A549 (cell line): ENCODE measurements at regions not wholly inside any gene's neighbourhood (a gene's known extent, or its start where the extent isn't known, plus 50 kb on each side); places are given as distances from the start of the nearest gene placed in this dataset.

ENCODE experiments used
- ATAC-seq, 2 experiments: fragments of 200-7000 bp in 1 of 2; fragments of >200 bp in 1 of 2; cut with Nextera tagmentation in 1 of 2; cut with Tn5 transposase in 1 of 2; 3 replicates each; pipeline versions ENCODE4 v1.8.0 to v1.9.1; 2018 to 2020; ENCODE audit warnings: mild to moderate bottlenecking in 1 of 2, moderate library complexity in 1 of 2
- CTCF ChIA-PET: fragments of 300-600 bp; sonication (Branson Sonifier 250); formaldehyde crosslinking; extraction: SDS; loops from one replicate; lab custom pipeline; 2021; ENCODE audit warnings: antibody characterized with exemption, inconsistent platforms; lab: Yijun Ruan, JAX
- POLR2A ChIA-PET: fragments of 350-600 bp; formaldehyde crosslinking; extraction: SDS; loops from one replicate; lab custom pipeline; 2021; ENCODE audit warnings: antibody characterized with exemption, inconsistent platforms; lab: Yijun Ruan, JAX
- DNase-seq, 2 experiments: peaks; one replicate each; pipeline versions ENCODE4 v3.0.0 to v3.0.0-alpha.2; 2011 to 2016; ENCODE audit warnings: low read depth in 1 of 2, low spot score in 1 of 2
- FAIRE-seq: peaks from 2 replicates; lab custom pipeline; 2011; peaks lifted over from hg19 to GRCh38; lab: Jason Lieb, UNC
- H3K27ac ChIP-seq, 2 experiments: fragments of >200 bp; sonication (Bioruptor Twin); formaldehyde crosslinking; 3 replicates each; pipeline ENCODE4 v1.5.1; 2016 to 2017
- H3K4me1 ChIP-seq: fragments of >200 bp; sonication (Bioruptor Twin); formaldehyde crosslinking; 3 replicates; pipeline ENCODE4 v1.6.1; 2016
- H3K4me2 ChIP-seq: fragments of >200 bp; sonication (Bioruptor Twin); formaldehyde crosslinking; 3 replicates; pipeline ENCODE4 v1.6.1; 2016
- H3K4me3 ChIP-seq: fragments of >200 bp; sonication (Bioruptor Twin); formaldehyde crosslinking; 3 replicates; pipeline ENCODE4 v1.5.1; 2016
- H3K9me3 ChIP-seq: fragments of >200 bp; sonication (Bioruptor Twin); formaldehyde crosslinking; 3 replicates; pipeline ENCODE4 v1.6.1; 2016
- BHLHE40 ChIP-seq: IDR thresholded peaks from 2 replicates; pipeline ENCODE4 v1.6.1; 2012; ENCODE audit warnings: low read depth, low read length, inconsistent platforms
- CEBPB ChIP-seq, 2 experiments: fragments of >200 bp in 1 of 2; sonication (Bioruptor Twin) in 1 of 2; formaldehyde crosslinking in 1 of 2; IDR thresholded peaks; 2 replicates each; pipeline ENCODE4 v1.6.1; 2012 to 2016
- EHF ChIP-seq: fragments of 250-450 bp; sonication (Bioruptor Pico); IDR thresholded peaks from 2 replicates; pipeline ENCODE4 v1.5.0; 2020; ENCODE audit warnings: mild to moderate bottlenecking
- ESRRA ChIP-seq: fragments of 150-350 bp; IDR thresholded peaks from 2 replicates; pipeline ENCODE4 v1.6.1; 2014; ENCODE audit warnings: mild to moderate bottlenecking, low read length, borderline replicate concordance
- FOSL2 ChIP-seq, 2 experiments: fragments of 450-650 bp in 1 of 2; fragments of >200 bp in 1 of 2; sonication (Bioruptor Twin) in 1 of 2; formaldehyde crosslinking; IDR thresholded peaks; 2 replicates each; pipeline versions ENCODE4 v1.5.0 to v1.6.1; 2016 to 2020; ENCODE audit warnings: mild to moderate bottlenecking in 1 of 2, moderate library complexity in 1 of 2
- GATA3 ChIP-seq: IDR thresholded peaks from 2 replicates; pipeline ENCODE4 v1.6.1; 2012; ENCODE audit warnings: borderline replicate concordance
- HDAC2 ChIP-seq: fragments of 200-600 bp; sonication (generic); IDR thresholded peaks from 2 replicates; pipeline ENCODE4 v1.6.1; 2016
- HEYL ChIP-seq: fragments of 250-450 bp; sonication (Bioruptor Pico); IDR thresholded peaks from 2 replicates; pipeline ENCODE4 v1.8.0; 2021; ENCODE audit warnings: mild to moderate bottlenecking, moderate library complexity
- HOXB5 ChIP-seq: fragments of 250-450 bp; sonication (Bioruptor Pico); IDR thresholded peaks from 2 replicates; pipeline ENCODE4 v1.5.0; 2020; ENCODE audit warnings: mild to moderate bottlenecking, moderate library complexity
- JUNB ChIP-seq: fragments of >200 bp; sonication (Bioruptor Twin); formaldehyde crosslinking; IDR thresholded peaks from 2 replicates; pipeline ENCODE4 v1.6.1; 2016
- KDM1A ChIP-seq: fragments of 200-600 bp; sonication (generic); IDR thresholded peaks from 2 replicates; pipeline ENCODE4 v1.6.1; 2016; ENCODE audit warnings: low read depth, mild to moderate bottlenecking
- NFE2L2 ChIP-seq: fragments of 150-350 bp; conservative IDR thresholded peaks from 2 replicates; pipeline ENCODE4 v1.6.1; 2014; ENCODE audit warnings: low read length
- RAD21 ChIP-seq, 2 experiments: fragments of >200 bp in 1 of 2; sonication (Bioruptor Twin) in 1 of 2; formaldehyde crosslinking in 1 of 2; IDR thresholded peaks in 1 of 2; conservative IDR thresholded peaks in 1 of 2; 2 replicates in 1 of 2; 3 replicates in 1 of 2; pipeline ENCODE4 v1.6.1; 2012 to 2018; ENCODE audit warnings: inconsistent platforms in 1 of 2
- RNF2 ChIP-seq: fragments of 200-600 bp; sonication (generic); IDR thresholded peaks from 2 replicates; pipeline ENCODE4 v1.6.1; 2016; ENCODE audit warnings: low read depth, mild to moderate bottlenecking, antibody characterized with exemption, moderate library complexity, borderline replicate concordance
- SMC3 ChIP-seq: fragments of >200 bp; sonication (Bioruptor Twin); formaldehyde crosslinking; IDR thresholded peaks from 3 replicates; pipeline ENCODE4 v1.6.1; 2018; ENCODE audit warnings: inconsistent platforms
- SREBF2 ChIP-seq: fragments of 450-650 bp; IDR thresholded peaks from 2 replicates; pipeline ENCODE4 v1.6.1; 2014; ENCODE audit warnings: mild to moderate bottlenecking, moderate library complexity
- ZSCAN20 ChIP-seq: fragments of 250-450 bp; sonication (Bioruptor Pico); IDR thresholded peaks from 2 replicates; pipeline ENCODE4 v1.8.0; 2022; ENCODE audit warnings: mild to moderate bottlenecking, moderate library complexity
- WGBS: methylation state at CpG from one replicate; pipeline ENCODE4 v1.1.6; 2017; ENCODE audit errors: missing lambda C conversion rate; 5-methylcytosine and 5-hydroxymethylcytosine counted together
- TF ChIP-seq, protein P1 (sequence below): fragments of 450-650 bp; IDR thresholded peaks from 2 replicates; pipeline ENCODE4 v1.6.1; 2014; ENCODE audit warnings: antibody characterized with exemption
- TF ChIP-seq, protein P2 (sequence below): fragments of 250-450 bp; sonication (Bioruptor Pico); IDR thresholded peaks from 2 replicates; pipeline ENCODE4 v1.5.0; 2020; ENCODE audit warnings: low read depth, mild to moderate bottlenecking, moderate library complexity
- TF ChIP-seq, protein P3 (sequence below): fragments of >200 bp; sonication (Bioruptor Twin); formaldehyde crosslinking; IDR thresholded peaks from 3 replicates; pipeline ENCODE4 v1.6.1; 2016
- TF ChIP-seq, protein P4 (sequence below): IDR thresholded peaks from 2 replicates; pipeline ENCODE4 v1.6.1; 2012
- TF ChIP-seq, protein P5 (sequence below): IDR thresholded peaks from 2 replicates; pipeline ENCODE4 v1.6.1; 2012; ENCODE audit warnings: low read depth, borderline replicate concordance

DNA sequence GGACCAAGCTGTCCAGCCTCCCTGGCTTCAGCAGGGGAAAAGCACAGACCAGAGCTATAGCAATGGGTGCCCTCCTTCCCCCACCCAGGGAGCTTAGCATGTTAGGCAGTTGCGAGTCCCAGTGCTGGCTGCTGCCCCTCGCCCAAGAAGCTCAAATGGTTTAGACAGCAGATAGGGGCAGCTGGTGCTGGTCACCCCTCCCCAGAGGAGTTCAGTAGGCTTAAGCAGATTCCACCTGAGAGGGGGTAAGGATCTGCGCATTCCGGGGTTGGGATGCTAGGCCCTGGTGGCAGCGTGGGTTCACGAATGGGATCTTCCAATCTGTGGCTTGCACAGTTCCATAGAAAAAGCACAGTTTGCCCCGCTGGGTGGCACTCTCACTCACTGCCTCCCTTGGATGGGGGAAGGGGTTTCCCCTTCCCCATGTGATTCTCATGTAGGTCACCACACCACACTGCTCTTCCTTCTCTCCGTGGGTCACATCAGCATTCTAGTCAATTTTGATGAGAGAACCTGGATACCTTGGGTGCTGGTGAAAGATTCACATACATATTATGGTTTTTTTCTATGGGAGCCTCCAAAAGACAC is 665.6 kb downstream of the C12orf50 start:
- FAIRE-seq (no peak), ATAC-seq (no peak), DNase-seq (no peak)
- WGBS, result 85% methylated on average over 6 of the region's 8 CpGs
- CTCF ChIA-PET, result interaction anchor here (0.5 kb wide), 1 partner anchor 80 kb away, joined by 3 read pairs; no protein-coding TSS in a partner anchor
- Histone ChIP-seq H3K9me3 (0 out of 3 replicates have a peak, but pooled peaks cover 6% of the 10 kb centered on the region), H3K4me3 (no peak overlapping the region), H3K4me2 (no peak overlapping the region), H3K27ac (no peak overlapping the region)
- no peak for TF ChIP-seq KDM1A
- TF ChIP-seq ZSCAN20, result no peak
- no peak for TF ChIP-seq BHLHE40
- no peak for TF ChIP-seq EHF (CRISPR knock-in tag)
- TF ChIP-seq RAD21 (conservative IDR thresholded peaks at IDR 0.05 in 1 of 2, IDR thresholded peaks at IDR 0.05 in 1 of 2), result no peak
- no peak for TF ChIP-seq SMC3
- TF ChIP-seq FOSL2 (IDR thresholded peaks at IDR 0.05), result no peak
- no peak for TF ChIP-seq FOSL2 (CRISPR knock-in tag; IDR thresholded peaks at IDR 0.05)
- no peak for TF ChIP-seq HDAC2
- no peak for TF ChIP-seq JUNB
- TF ChIP-seq HEYL (CRISPR knock-in tag), result no peak
- TF ChIP-seq, protein P1, sequence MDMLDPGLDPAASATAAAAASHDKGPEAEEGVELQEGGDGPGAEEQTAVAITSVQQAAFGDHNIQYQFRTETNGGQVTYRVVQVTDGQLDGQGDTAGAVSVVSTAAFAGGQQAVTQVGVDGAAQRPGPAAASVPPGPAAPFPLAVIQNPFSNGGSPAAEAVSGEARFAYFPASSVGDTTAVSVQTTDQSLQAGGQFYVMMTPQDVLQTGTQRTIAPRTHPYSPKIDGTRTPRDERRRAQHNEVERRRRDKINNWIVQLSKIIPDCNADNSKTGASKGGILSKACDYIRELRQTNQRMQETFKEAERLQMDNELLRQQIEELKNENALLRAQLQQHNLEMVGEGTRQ, result no peak
- no peak for TF ChIP-seq ESRRA
- TF ChIP-seq, protein P2, sequence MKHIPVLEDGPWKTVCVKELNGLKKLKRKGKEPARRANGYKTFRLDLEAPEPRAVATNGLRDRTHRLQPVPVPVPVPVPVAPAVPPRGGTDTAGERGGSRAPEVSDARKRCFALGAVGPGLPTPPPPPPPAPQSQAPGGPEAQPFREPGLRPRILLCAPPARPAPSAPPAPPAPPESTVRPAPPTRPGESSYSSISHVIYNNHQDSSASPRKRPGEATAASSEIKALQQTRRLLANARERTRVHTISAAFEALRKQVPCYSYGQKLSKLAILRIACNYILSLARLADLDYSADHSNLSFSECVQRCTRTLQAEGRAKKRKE (CRISPR knock-in tag), result no peak
- TF ChIP-seq, protein P3, sequence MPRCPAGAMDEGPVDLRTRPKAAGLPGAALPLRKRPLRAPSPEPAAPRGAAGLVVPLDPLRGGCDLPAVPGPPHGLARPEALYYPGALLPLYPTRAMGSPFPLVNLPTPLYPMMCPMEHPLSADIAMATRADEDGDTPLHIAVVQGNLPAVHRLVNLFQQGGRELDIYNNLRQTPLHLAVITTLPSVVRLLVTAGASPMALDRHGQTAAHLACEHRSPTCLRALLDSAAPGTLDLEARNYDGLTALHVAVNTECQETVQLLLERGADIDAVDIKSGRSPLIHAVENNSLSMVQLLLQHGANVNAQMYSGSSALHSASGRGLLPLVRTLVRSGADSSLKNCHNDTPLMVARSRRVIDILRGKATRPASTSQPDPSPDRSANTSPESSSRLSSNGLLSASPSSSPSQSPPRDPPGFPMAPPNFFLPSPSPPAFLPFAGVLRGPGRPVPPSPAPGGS, result no peak
- TF ChIP-seq, protein P4, sequence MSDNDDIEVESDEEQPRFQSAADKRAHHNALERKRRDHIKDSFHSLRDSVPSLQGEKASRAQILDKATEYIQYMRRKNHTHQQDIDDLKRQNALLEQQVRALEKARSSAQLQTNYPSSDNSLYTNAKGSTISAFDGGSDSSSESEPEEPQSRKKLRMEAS, result no peak
- TF ChIP-seq SREBF2, result no peak
- TF ChIP-seq, protein P5, sequence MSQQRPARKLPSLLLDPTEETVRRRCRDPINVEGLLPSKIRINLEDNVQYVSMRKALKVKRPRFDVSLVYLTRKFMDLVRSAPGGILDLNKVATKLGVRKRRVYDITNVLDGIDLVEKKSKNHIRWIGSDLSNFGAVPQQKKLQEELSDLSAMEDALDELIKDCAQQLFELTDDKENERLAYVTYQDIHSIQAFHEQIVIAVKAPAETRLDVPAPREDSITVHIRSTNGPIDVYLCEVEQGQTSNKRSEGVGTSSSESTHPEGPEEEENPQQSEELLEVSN, result no peak
- TF ChIP-seq, all 56 proteins: peak for 0
- POLR2A ChIA-PET, result no interaction called here
- no peaks in the 10 kb centered on the region for H3K4me1 ChIP-seq

DNA sequence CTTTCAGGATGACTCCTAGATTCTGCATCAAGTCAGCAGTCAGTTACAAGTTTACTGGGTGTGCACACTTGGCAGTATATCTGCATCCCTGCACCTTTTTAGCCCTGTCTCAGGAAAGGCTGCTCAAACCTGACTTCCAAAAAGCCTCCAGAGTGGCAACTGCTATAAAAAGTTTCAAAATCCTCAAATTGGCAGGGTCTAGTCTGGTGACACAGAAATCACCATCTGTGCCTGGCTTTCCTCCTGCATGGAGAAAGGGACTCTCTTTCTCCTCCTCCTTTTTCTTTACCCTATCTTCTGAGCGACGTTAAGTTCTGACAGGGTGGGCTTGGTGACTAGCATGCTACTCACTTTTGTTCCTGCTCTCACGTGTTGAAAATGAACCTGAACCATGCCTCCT is 679.5 kb downstream of the C12orf50 start:
- no peak overlapping the region for H3K27ac ChIP-seq
- peaks cover 8% of the 10 kb centered on the region; the same call in 1 of the 3 replicates for H3K4me1 ChIP-seq
- WGBS, result 79% methylated on average over 3 of the region's 3 CpGs
- no peak overlapping the region for H3K4me2 ChIP-seq
- CTCF ChIA-PET, result no interaction called here
- no peak overlapping the region for H3K4me3 ChIP-seq
- TF ChIP-seq NFE2L2 (no peak), CEBPB (IDR thresholded peaks at IDR 0.05) (no peak), GATA3 (no peak), RNF2 (no peak), HOXB5 (CRISPR knock-in tag) (no peak)
- TF ChIP-seq, protein P5, result no peak
- no peak for ATAC-seq
- POLR2A ChIA-PET, result no interaction called here
- FAIRE-seq, result no peak
- no peaks in the 10 kb centered on the region for H3K9me3 ChIP-seq
- DNase-seq, result no peak
